Kidney epithelial cell (primary cell): ENCODE measurements at regions not wholly inside any gene's neighbourhood (a gene's known extent, or its start where the extent isn't known, plus 50 kb on each side); places are given as distances from the start of the nearest gene placed in this dataset.

Experiments
- DNase-seq: peaks from one replicate; pipeline ENCODE4 v3.0.0-alpha.2; 2010; ENCODE audit warnings: low read depth
- H3K27me3 ChIP-seq: 2 replicates; pipeline ENCODE4 v1.6.0; 2011; ENCODE audit warnings: low read length; ENCODE audit not compliant: control insufficient read depth, insufficient read depth
- H3K36me3 ChIP-seq: 2 replicates; pipeline ENCODE4 v1.5.1; 2011; ENCODE audit warnings: low read length; ENCODE audit not compliant: control insufficient read depth, insufficient read depth
- H3K4me3 ChIP-seq: 2 replicates; pipeline ENCODE4 v1.5.1; 2011; ENCODE audit warnings: low read depth, mild to moderate bottlenecking, control low read depth, low read length
- CTCF ChIP-seq: IDR thresholded peaks from 2 replicates; pipeline ENCODE4 v1.5.1; 2011; ENCODE audit warnings: mild to moderate bottlenecking, moderate library complexity, low read length, control low read depth, inconsistent platforms; ENCODE audit not compliant: insufficient read depth, poor library complexity, severe bottlenecking

- no peak for TF ChIP-seq CTCF
- H3K36me3 ChIP-seq = no peaks in the 10 kb centered on the region
- no peak for DNase-seq
- no peaks in the 10 kb centered on the region for H3K27me3 ChIP-seq
- no peak overlapping the region for H3K4me3 ChIP-seq
Measured at GRCh38 chr20:34163307-34163706, 51.3 kb upstream of the EIF2S2 start.

GRCh38 chr20:34164381-34164984 lies 52.4 kb upstream of the EIF2S2 start:
- Histone ChIP-seq H3K36me3 (no peaks in the 10 kb centered on the region), H3K27me3 (no peaks in the 10 kb centered on the region), H3K4me3 (no peak overlapping the region)
- no peak for DNase-seq
- TF ChIP-seq CTCF = no peak

DNA sequence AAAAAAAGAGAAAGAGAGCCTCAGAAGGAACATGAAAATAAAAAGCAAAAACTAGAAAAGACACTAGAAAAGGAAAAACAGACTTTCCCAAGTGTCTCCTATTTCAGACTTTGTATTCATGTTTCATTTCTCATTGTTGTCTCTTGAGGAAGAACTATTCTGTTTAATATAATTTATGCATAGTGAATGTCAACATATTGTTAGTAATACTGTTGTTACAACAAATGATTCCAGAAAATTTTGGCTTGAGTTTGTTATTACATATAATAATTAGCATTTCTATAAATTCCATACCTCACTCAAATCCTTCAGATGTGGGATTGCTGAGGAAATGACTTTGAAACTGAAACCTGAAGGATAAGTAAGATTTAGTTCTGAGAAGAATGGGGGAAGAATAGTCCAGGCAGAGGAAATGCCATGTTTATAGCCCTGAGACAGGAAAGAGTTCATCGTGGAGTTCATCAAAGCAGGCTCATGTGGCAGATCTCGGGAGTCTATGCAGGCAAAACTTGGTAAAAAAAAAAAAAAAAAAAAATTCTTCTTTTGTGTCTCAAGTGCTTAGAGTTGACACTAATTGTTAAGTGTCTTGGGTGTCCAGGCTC lies 53.1 kb upstream of the EIF2S2 start:
- DNase-seq = no peak
- no peak for TF ChIP-seq CTCF
- Histone ChIP-seq H3K4me3 (no peak overlapping the region), H3K27me3 (no peaks in the 10 kb centered on the region), H3K36me3 (no peaks in the 10 kb centered on the region)

GRCh38 chr20:34171640-34172039 lies 59.6 kb upstream of the EIF2S2 start:
- Histone ChIP-seq H3K4me3 (no peak overlapping the region), H3K36me3 (no peaks in the 10 kb centered on the region), H3K27me3 (no peaks in the 10 kb centered on the region)
- TF ChIP-seq CTCF = no peak
- no peak for DNase-seq

- DNase-seq = no peak
- TF ChIP-seq CTCF = no peak
- no peaks in the 10 kb centered on the region for H3K27me3 ChIP-seq
- H3K36me3 ChIP-seq = no peaks in the 10 kb centered on the region
- H3K4me3 ChIP-seq = no peak overlapping the region
Measured at GRCh38 chr20:34172926-34173325, 60.9 kb upstream of the EIF2S2 start.

- no peak overlapping the region for H3K4me3 ChIP-seq
- DNase-seq = no peak
- no peak for TF ChIP-seq CTCF
- H3K36me3 ChIP-seq = no peaks in the 10 kb centered on the region
- H3K27me3 ChIP-seq = no peaks in the 10 kb centered on the region
Measured at GRCh38 chr20:34175079-34175478, 63.0 kb upstream of the EIF2S2 start.
